NB4 (cell line): ENCODE measurements at regions not wholly inside any gene's neighbourhood (a gene's known extent, or its start where the extent isn't known, plus 50 kb on each side); places are given as distances from the start of the nearest gene placed in this dataset.
A peak's percentile ranks its signal among the peaks of the same experiment; 100 is the strongest.

Source experiments
- POLR2A ChIP-seq: IDR thresholded peaks from 2 replicates; pipeline ENCODE4 v1.6.1; 2011; ENCODE audit warnings: mild to moderate bottlenecking; ENCODE audit not compliant: insufficient read length; ENCODE audit errors: extremely low read depth
- TF ChIP-seq, protein P1 (sequence below): IDR thresholded peaks from one replicate; pipeline ENCODE4 v1.5.1; 2012; ENCODE audit warnings: low read depth, low read length

- TF ChIP-seq, protein P1, sequence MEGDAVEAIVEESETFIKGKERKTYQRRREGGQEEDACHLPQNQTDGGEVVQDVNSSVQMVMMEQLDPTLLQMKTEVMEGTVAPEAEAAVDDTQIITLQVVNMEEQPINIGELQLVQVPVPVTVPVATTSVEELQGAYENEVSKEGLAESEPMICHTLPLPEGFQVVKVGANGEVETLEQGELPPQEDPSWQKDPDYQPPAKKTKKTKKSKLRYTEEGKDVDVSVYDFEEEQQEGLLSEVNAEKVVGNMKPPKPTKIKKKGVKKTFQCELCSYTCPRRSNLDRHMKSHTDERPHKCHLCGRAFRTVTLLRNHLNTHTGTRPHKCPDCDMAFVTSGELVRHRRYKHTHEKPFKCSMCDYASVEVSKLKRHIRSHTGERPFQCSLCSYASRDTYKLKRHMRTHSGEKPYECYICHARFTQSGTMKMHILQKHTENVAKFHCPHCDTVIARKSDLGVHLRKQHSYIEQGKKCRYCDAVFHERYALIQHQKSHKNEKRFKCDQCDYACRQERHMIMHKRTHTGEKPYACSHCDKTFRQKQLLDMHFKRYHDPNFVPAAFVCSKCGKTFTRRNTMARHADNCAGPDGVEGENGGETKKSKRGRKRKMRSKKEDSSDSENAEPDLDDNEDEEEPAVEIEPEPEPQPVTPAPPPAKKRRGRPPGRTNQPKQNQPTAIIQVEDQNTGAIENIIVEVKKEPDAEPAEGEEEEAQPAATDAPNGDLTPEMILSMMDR = peak; percentile 11
- no peak for TF ChIP-seq POLR2A
Measured at GRCh38 chr13:56561327-56561726, 579.4 kb upstream of the PRR20A start.
